HepG2 (cell line): ENCODE measurements at regions not wholly inside any gene's neighbourhood (a gene's known extent, or its start where the extent isn't known, plus 50 kb on each side); places are given as distances from the start of the nearest gene placed in this dataset.

Experiments used
- ATAC-seq: fragments of 200-7000 bp; cut with Tn5 transposase; 3 replicates; pipeline ENCODE4 v1.9.1; 2020; ENCODE audit warnings: mild to moderate bottlenecking, moderate library complexity
- BruUV-seq: library from RNA; stranded (reverse); fragments of 400-500 nt; replicated peaks from 2 replicates; lab custom pipeline; 2021; lab: Mats Ljungman, UMichigan
- CTCF ChIA-PET: fragments of 300-600 bp; formaldehyde crosslinking; extraction: SDS; loops from one replicate; lab custom pipeline; 2021; ENCODE audit warnings: low total read pairs, inconsistent platforms, low intra/inter-chr PET ratio; lab: Yijun Ruan, JAX
- POLR2A ChIA-PET: fragments of 350-600 bp; sonication (Branson Sonifier 250); formaldehyde crosslinking; loops from one replicate; lab custom pipeline; 2020; ENCODE audit warnings: antibody characterized with exemption, inconsistent platforms; lab: Yijun Ruan, JAX
- DNase-seq: peaks from one replicate; pipeline ENCODE4 v3.0.0-alpha.2; 2015; ENCODE audit warnings: low spot score
- FAIRE-seq: peaks from 3 replicates; lab custom pipeline; 2011; peaks lifted over from hg19 to GRCh38; lab: Jason Lieb, UNC
- H2AFZ ChIP-seq: one replicate; pipeline ENCODE4 v1.6.1; 2011; ENCODE audit warnings: low read length, inconsistent platforms
- H3K27ac ChIP-seq: fragments of 300-600 bp; 3 replicates; pipeline ENCODE4 v1.8.0; 2011; ENCODE audit warnings: mixed run types, mild to moderate bottlenecking, mixed read lengths, low read length, inconsistent platforms; ENCODE audit not compliant: insufficient read depth; ENCODE audit errors: extremely low read length
- H3K27me3 ChIP-seq, 2 experiments: fragments of 200-600 bp in 1 of 2; 2 replicates in 1 of 2; 3 replicates in 1 of 2; pipeline versions ENCODE4 v1.6.0 to v1.8.0; 2011; ENCODE audit warnings: low read length in 2 of 2, mild to moderate bottlenecking in 2 of 2, moderate library complexity in 2 of 2, inconsistent platforms in 1 of 2; ENCODE audit not compliant: insufficient read depth in 2 of 2, control insufficient read depth in 1 of 2
- H3K36me3 ChIP-seq, 2 experiments: fragments of 200-600 bp in 1 of 2; replicated peaks in 1 of 2; 2 replicates in 1 of 2; 3 replicates in 1 of 2; pipeline versions ENCODE4 v1.5.1 to v1.8.0; 2011; ENCODE audit warnings: low read length in 2 of 2, inconsistent platforms in 1 of 2; ENCODE audit not compliant: insufficient read depth in 2 of 2, control insufficient read depth in 1 of 2
- H3K4me1 ChIP-seq: 2 replicates; pipeline ENCODE4 v1.5.1; 2012; ENCODE audit warnings: low read length, inconsistent platforms; ENCODE audit not compliant: insufficient read depth
- H3K4me2 ChIP-seq: 2 replicates; pipeline ENCODE4 v1.6.0; 2011; ENCODE audit warnings: low read depth, low read length, inconsistent platforms
- H3K4me3 ChIP-seq, 3 experiments: fragments of 200-600 bp in 1 of 3; sonication (generic), shearing (Covaris generic) in 1 of 3; replicated peaks in 1 of 3; 2 replicates each; pipeline ENCODE4 v1.5.1; 2011 to 2016; ENCODE audit warnings: low read length in 3 of 3, inconsistent platforms in 2 of 3, low read depth in 2 of 3, mild to moderate bottlenecking in 2 of 3, control low read depth in 1 of 3, mixed read lengths in 1 of 3; ENCODE audit not compliant: insufficient read depth in 1 of 3
- H3K79me2 ChIP-seq: one replicate; pipeline ENCODE4 v1.6.1; 2011; ENCODE audit warnings: low read length, inconsistent platforms; ENCODE audit not compliant: insufficient read depth
- H3K9ac ChIP-seq: 2 replicates; pipeline ENCODE4 v1.6.0; 2011; ENCODE audit warnings: mild to moderate bottlenecking, low read depth, low read length, inconsistent platforms; ENCODE audit not compliant: insufficient read depth
- H3K9me3 ChIP-seq: 2 replicates; pipeline ENCODE4 v1.5.1; 2012; ENCODE audit warnings: mild to moderate bottlenecking, low read length
- H4K20me1 ChIP-seq: 2 replicates; pipeline ENCODE4 v1.6.0; 2011; ENCODE audit warnings: inconsistent platforms, mild to moderate bottlenecking, low read length, moderate library complexity; ENCODE audit not compliant: insufficient read depth
- ADNP ChIP-seq: sonication (generic); formaldehyde crosslinking; IDR thresholded peaks from 2 replicates; pipeline ENCODE4 v1.4.0; 2020; ENCODE audit warnings: missing genetic modification reagents
- BHLHE40 ChIP-seq: IDR thresholded peaks from 2 replicates; pipeline ENCODE4 v1.6.1; 2011; ENCODE audit warnings: low read length, improper control_type of control experiment
- DNMT3B ChIP-seq: conservative IDR thresholded peaks from 2 replicates; pipeline ENCODE4 v1.6.1; 2016; ENCODE audit warnings: missing biosample characterization, control low read depth
- FOXO4 ChIP-seq: sonication (generic); formaldehyde crosslinking; conservative IDR thresholded peaks from 2 replicates; pipeline ENCODE4 v1.8.1; 2023; ENCODE audit warnings: missing genetic modification reagents
- HOXA5 ChIP-seq: sonication (generic); formaldehyde crosslinking; IDR thresholded peaks from 2 replicates; pipeline ENCODE4 v1.4.0; 2020; ENCODE audit warnings: missing genetic modification reagents
- MAFG ChIP-seq: sonication (generic); formaldehyde crosslinking; IDR thresholded peaks from 2 replicates; pipeline ENCODE4 v1.5.1; 2020; ENCODE audit warnings: mild to moderate bottlenecking, missing genetic modification reagents
- MIXL1 ChIP-seq: IDR thresholded peaks from 2 replicates; pipeline ENCODE4 v1.6.1; 2016
- NFE2 ChIP-seq: sonication (generic); formaldehyde crosslinking; IDR thresholded peaks from 2 replicates; pipeline ENCODE4 v1.4.0; 2020; ENCODE audit warnings: missing genetic modification reagents
- POLR2G ChIP-seq: fragments of 200-400 bp; formaldehyde crosslinking; IDR thresholded peaks from 2 replicates; pipeline ENCODE4 v1.6.1; 2018; ENCODE audit warnings: mild to moderate bottlenecking, low read depth, low read length, moderate library complexity
- ZKSCAN1 ChIP-seq: fragments of 150-350 bp; IDR thresholded peaks from 2 replicates; pipeline ENCODE4 v1.6.1; 2014; ENCODE audit warnings: low read length
- ZNF30 ChIP-seq: sonication (generic); formaldehyde crosslinking; IDR thresholded peaks from 2 replicates; pipeline ENCODE4 v1.5.0; 2020; ENCODE audit warnings: mild to moderate bottlenecking, missing genetic modification reagents
- ZNF737 ChIP-seq: sonication (generic); formaldehyde crosslinking; IDR thresholded peaks from 2 replicates; pipeline ENCODE4 v1.5.0; 2020; ENCODE audit warnings: missing genetic modification reagents, mild to moderate bottlenecking, borderline replicate concordance
- ZNF883 ChIP-seq: sonication (generic); formaldehyde crosslinking; IDR thresholded peaks from 2 replicates; pipeline ENCODE4 v1.5.1; 2020; ENCODE audit warnings: mild to moderate bottlenecking, missing genetic modification reagents; ENCODE audit errors: not compliant biosample characterization
- ZSCAN12 ChIP-seq: sonication (generic); formaldehyde crosslinking; IDR thresholded peaks from 2 replicates; pipeline ENCODE4 v1.9.0; 2021; ENCODE audit warnings: mild to moderate bottlenecking, missing genetic modification reagents
- ZSCAN21 ChIP-seq: sonication (generic); formaldehyde crosslinking; IDR thresholded peaks from 2 replicates; pipeline ENCODE4 v1.8.0; 2022; ENCODE audit warnings: mild to moderate bottlenecking, missing genetic modification reagents, moderate library complexity, borderline replicate concordance
- WGBS: methylation state at CpG from one replicate; pipeline ENCODE4 v1.1.6; 2017; ENCODE audit warnings: low lambda C conversion rate; 5-methylcytosine and 5-hydroxymethylcytosine counted together
- in situ Hi-C: cut with HindIII; loops from 2 replicates; pipeline ENCODE4 v1.10.0; 2017; ENCODE audit warnings: low pct_unique_long_range_greater_than_20kb; ENCODE audit not compliant: extremely low pct_ligation_motif_present
- intact Hi-C: fragments of 100-400 bp; cut with micrococcal nuclease; formaldehyde crosslinking; loops from one replicate; pipeline ENCODE4 v1.10.0; 2022; ENCODE audit not compliant: unreplicated experiment

DNA sequence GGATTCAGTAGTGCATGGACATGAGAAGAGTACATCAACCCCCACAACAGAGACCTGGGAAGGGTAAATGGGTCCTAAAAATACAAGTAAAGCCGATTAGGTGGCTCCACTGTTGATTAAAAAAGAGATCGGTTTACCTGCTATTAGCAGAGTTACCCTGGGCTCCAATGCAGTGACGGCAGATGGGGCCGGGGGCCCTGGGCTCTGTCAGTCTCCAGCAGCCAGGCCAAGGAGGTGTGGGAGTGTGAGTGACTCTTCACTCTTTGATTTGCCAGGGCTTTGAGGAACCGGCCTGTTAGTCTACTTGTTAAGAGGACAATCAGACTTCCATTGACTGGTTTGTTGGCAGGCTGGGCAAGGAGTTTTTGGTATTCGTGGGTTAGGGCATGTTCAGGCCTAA lies 1368.7 kb downstream of the UQCRFS1 start:
- Histone ChIP-seq H3K4me3 (no peak overlapping the region), H3K9me3 (peaks cover 94% of the 10 kb centered on the region)
- intact Hi-C loops: no loop called here
- POLR2A ChIA-PET: no interaction called here
- BruUV-seq: no TSS peak
- no peak for TF ChIP-seq NFE2
- TF ChIP-seq ZSCAN21: no peak
- no peak for TF ChIP-seq HOXA5 (CRISPR knock-in tag)
- TF ChIP-seq POLR2G: no peak
- no peak for TF ChIP-seq MIXL1 (CRISPR knock-in tag)
- TF ChIP-seq MAFG (CRISPR knock-in tag): no peak
- TF ChIP-seq ZNF883 (CRISPR knock-in tag): no peak
- no peak for TF ChIP-seq ZSCAN12 (CRISPR knock-in tag)
- no peak for TF ChIP-seq FOXO4
- no peak for TF ChIP-seq BHLHE40
- no peak for TF ChIP-seq ADNP (CRISPR knock-in tag)
- TF ChIP-seq DNMT3B (CRISPR knock-in tag): no peak
- no peak for TF ChIP-seq ZNF30 (CRISPR knock-in tag)
- no peak for TF ChIP-seq ZNF737 (CRISPR knock-in tag)
- TF ChIP-seq ZKSCAN1: no peak
- TF ChIP-seq, all 625 proteins: peak for 0
- H3K9ac ChIP-seq: no peak overlapping the region
- no peaks in the 10 kb centered on the region for H3K4me1 ChIP-seq
- H3K27me3 ChIP-seq: no peaks in the 10 kb centered on the region
- no peak overlapping the region for H3K4me2 ChIP-seq
- CTCF ChIA-PET: no interaction called here
- H3K36me3 ChIP-seq: no peaks in the 10 kb centered on the region
- no peak overlapping the region for H2AFZ ChIP-seq
- DNase-seq (no peak), ATAC-seq (no peak), FAIRE-seq (no peak)
- H4K20me1 ChIP-seq: no peaks in the 10 kb centered on the region
- 49% methylated on average over 5 of the region's 6 CpGs for whole genome bisulfite sequencing
- no peak overlapping the region for H3K27ac ChIP-seq
- no peaks in the 10 kb centered on the region for H3K79me2 ChIP-seq
- in situ Hi-C loops: no loop called here
